Erythroblast (primary cell): ENCODE measurements at regions not wholly inside any gene's neighbourhood (a gene's known extent, or its start where the extent isn't known, plus 50 kb on each side); places are given as distances from the start of the nearest gene placed in this dataset.

Experiments
- GATA1 ChIP-seq: IDR thresholded peaks from 2 replicates; pipeline ENCODE4 v1.6.1; 2011; ENCODE audit warnings: low read depth, mild to moderate bottlenecking, control low read depth, low read length, moderate library complexity
- POLR2A ChIP-seq: IDR thresholded peaks from 2 replicates; pipeline ENCODE4 v1.6.1; 2011; ENCODE audit warnings: mild to moderate bottlenecking, low read length

GRCh38 chr3:177300842-177301241 is 103.6 kb upstream of the TBL1XR1 start:
- TF ChIP-seq POLR2A (no peak), GATA1 (no peak)
